ENCODE measurements at regions not wholly inside any gene's neighbourhood (a gene's known extent, or its start where the extent isn't known, plus 50 kb on each side); places are given as distances from the start of the nearest gene placed in this dataset.

- H3K9me3 ChIP-seq (ENCODE audit: control insufficient read depth, insufficient read depth, low read length) = no peaks in the 10 kb centered on the region
- H3K36me3 ChIP-seq (ENCODE audit: control insufficient read depth, insufficient read depth, low read length) = no peaks in the 10 kb centered on the region
- no peak overlapping the region for H3K9ac ChIP-seq (ENCODE audit: low read depth, low read length)
- peaks cover 8% of the 10 kb centered on the region for H3K4me1 ChIP-seq (ENCODE audit: control insufficient read depth, insufficient read depth, low read length)
- no peak overlapping the region for H3K4me3 ChIP-seq (ENCODE audit: low read depth, low read length)
- no peaks in the 10 kb centered on the region for H3K27me3 ChIP-seq (ENCODE audit: control insufficient read depth, insufficient read depth, low read length)
Observed at GRCh38 chrX:74251006-74251930, 52.7 kb upstream of the ZCCHC13 start.

- Histone ChIP-seq H3K9ac (ENCODE audit: low read depth, low read length) (no peak overlapping the region), H3K9me3 (ENCODE audit: control insufficient read depth, insufficient read depth, low read length) (no peaks in the 10 kb centered on the region), H3K27me3 (ENCODE audit: control insufficient read depth, insufficient read depth, low read length) (no peaks in the 10 kb centered on the region), H3K4me1 (ENCODE audit: control insufficient read depth, insufficient read depth, low read length) (peaks cover 8% of the 10 kb centered on the region), H3K4me3 (ENCODE audit: low read depth, low read length) (no peak overlapping the region), H3K36me3 (ENCODE audit: control insufficient read depth, insufficient read depth, low read length) (no peaks in the 10 kb centered on the region)
Observed at GRCh38 chrX:74250574-74250973, 53.4 kb upstream of the ZCCHC13 start.

- Histone ChIP-seq H3K36me3 (ENCODE audit: control insufficient read depth, insufficient read depth, low read length) (no peaks in the 10 kb centered on the region), H3K9me3 (ENCODE audit: control insufficient read depth, insufficient read depth, low read length) (no peaks in the 10 kb centered on the region), H3K4me3 (ENCODE audit: low read depth, low read length) (no peak overlapping the region), H3K27me3 (ENCODE audit: control insufficient read depth, insufficient read depth, low read length) (no peaks in the 10 kb centered on the region), H3K4me1 (ENCODE audit: control insufficient read depth, insufficient read depth, low read length) (peaks cover 8% of the 10 kb centered on the region), H3K9ac (ENCODE audit: low read depth, low read length) (no peak overlapping the region)
Observed at GRCh38 chrX:74249963-74250362, 54.0 kb upstream of the ZCCHC13 start.

DNA sequence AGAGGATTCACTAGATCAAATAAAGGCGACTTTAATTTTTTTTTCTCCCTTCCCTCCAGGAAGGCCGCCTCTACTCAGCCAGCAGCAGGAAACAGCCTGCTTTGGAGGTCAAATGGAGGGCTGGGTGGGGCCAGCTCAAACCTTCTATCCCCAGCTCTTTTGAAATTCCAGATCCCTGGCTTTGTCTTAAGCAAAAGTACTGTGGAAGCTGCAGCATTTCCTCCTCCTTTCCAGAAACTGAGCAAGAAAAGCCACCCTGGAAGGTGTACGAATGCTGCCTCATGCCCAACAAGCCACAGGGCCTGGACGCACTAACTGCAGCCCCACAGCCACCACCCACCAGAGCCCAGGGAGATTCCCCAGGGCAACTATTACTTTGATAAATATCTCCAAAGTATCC, 55.1 kb upstream of the ZCCHC13 start:
- H3K36me3 ChIP-seq (ENCODE audit: control insufficient read depth, insufficient read depth, low read length) = no peaks in the 10 kb centered on the region
- no peaks in the 10 kb centered on the region for H3K9me3 ChIP-seq (ENCODE audit: control insufficient read depth, insufficient read depth, low read length)
- no peak overlapping the region for H3K9ac ChIP-seq (ENCODE audit: low read depth, low read length)
- no peak overlapping the region for H3K4me3 ChIP-seq (ENCODE audit: low read depth, low read length)
- H3K27me3 ChIP-seq (ENCODE audit: control insufficient read depth, insufficient read depth, low read length) = no peaks in the 10 kb centered on the region
- H3K4me1 ChIP-seq (ENCODE audit: control insufficient read depth, insufficient read depth, low read length) = peaks cover 2% of the 10 kb centered on the region

GRCh38 chrX:74246524-74246923, 57.5 kb upstream of the ZCCHC13 start:
- H3K27me3 ChIP-seq (ENCODE audit: control insufficient read depth, insufficient read depth, low read length) = no peaks in the 10 kb centered on the region
- no peaks in the 10 kb centered on the region for H3K36me3 ChIP-seq (ENCODE audit: control insufficient read depth, insufficient read depth, low read length)

DNA sequence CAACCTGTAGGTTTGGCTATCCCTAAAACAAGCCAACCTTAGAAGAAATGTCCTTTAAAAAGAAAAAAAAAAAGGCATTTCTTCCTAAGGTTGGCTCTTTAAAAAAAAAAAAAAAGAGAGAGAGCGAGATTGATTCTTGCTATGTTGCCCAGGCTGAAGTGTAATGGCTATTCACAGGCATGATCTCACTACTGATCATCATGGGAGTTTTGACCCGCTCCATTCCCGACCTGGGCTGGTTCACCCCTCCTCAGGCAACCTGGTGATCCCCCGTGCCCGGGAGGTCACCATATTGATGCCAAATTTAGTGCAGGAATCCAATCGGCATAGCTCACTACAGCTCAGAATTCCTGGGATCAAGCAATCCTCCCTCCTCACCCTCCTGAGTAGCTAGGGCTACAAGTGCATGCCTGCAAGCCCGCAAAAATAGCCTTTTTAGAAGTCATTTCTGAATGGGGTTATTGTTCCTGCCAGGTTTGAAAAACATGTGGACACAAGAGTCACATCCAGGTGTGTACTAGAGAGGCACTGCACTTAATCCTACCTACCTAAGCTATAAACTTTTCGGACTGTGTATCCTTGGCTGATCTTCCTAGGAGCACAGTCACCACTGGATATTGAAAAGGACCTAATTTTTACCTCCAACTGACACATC, 61.4 kb upstream of the ZCCHC13 start:
- H3K27me3 ChIP-seq (ENCODE audit: control insufficient read depth, insufficient read depth, low read length) = no peaks in the 10 kb centered on the region
- H3K36me3 ChIP-seq (ENCODE audit: control insufficient read depth, insufficient read depth, low read length) = no peaks in the 10 kb centered on the region
- no peak overlapping the region for H3K4me3 ChIP-seq (ENCODE audit: low read depth, low read length)
- H3K9ac ChIP-seq (ENCODE audit: low read depth, low read length) = no peak overlapping the region
- no peaks in the 10 kb centered on the region for H3K4me1 ChIP-seq (ENCODE audit: control insufficient read depth, insufficient read depth, low read length)
- H3K9me3 ChIP-seq (ENCODE audit: control insufficient read depth, insufficient read depth, low read length) = no peaks in the 10 kb centered on the region

More at GRCh38 chrX:74246524-74246923, 57.5 kb upstream of the ZCCHC13 start:
- Histone ChIP-seq H3K4me1 (ENCODE audit: control insufficient read depth, insufficient read depth, low read length) (peaks cover 2% of the 10 kb centered on the region), H3K4me3 (ENCODE audit: low read depth, low read length) (no peak overlapping the region), H3K9ac (ENCODE audit: low read depth, low read length) (no peak overlapping the region), H3K9me3 (ENCODE audit: control insufficient read depth, insufficient read depth, low read length) (no peaks in the 10 kb centered on the region)

- Histone ChIP-seq H3K4me1 (ENCODE audit: control insufficient read depth, insufficient read depth, low read length) (no peaks in the 10 kb centered on the region), H3K9me3 (ENCODE audit: control insufficient read depth, insufficient read depth, low read length) (no peaks in the 10 kb centered on the region), H3K9ac (ENCODE audit: low read depth, low read length) (no peak overlapping the region), H3K4me3 (ENCODE audit: low read depth, low read length) (no peak overlapping the region), H3K36me3 (ENCODE audit: control insufficient read depth, insufficient read depth, low read length) (no peaks in the 10 kb centered on the region), H3K27me3 (ENCODE audit: control insufficient read depth, insufficient read depth, low read length) (no peaks in the 10 kb centered on the region)
Observed at GRCh38 chrX:74242050-74242449, 61.9 kb upstream of the ZCCHC13 start.

GRCh38 chrX:74238771-74239170, 65.2 kb upstream of the ZCCHC13 start:
- H3K9me3 ChIP-seq (ENCODE audit: control insufficient read depth, insufficient read depth, low read length) = no peaks in the 10 kb centered on the region
- no peak overlapping the region for H3K4me3 ChIP-seq (ENCODE audit: low read depth, low read length)
- no peaks in the 10 kb centered on the region for H3K27me3 ChIP-seq (ENCODE audit: control insufficient read depth, insufficient read depth, low read length)
- H3K9ac ChIP-seq (ENCODE audit: low read depth, low read length) = no peak overlapping the region
- H3K36me3 ChIP-seq (ENCODE audit: control insufficient read depth, insufficient read depth, low read length) = no peaks in the 10 kb centered on the region
- no peaks in the 10 kb centered on the region for H3K4me1 ChIP-seq (ENCODE audit: control insufficient read depth, insufficient read depth, low read length)

DNA sequence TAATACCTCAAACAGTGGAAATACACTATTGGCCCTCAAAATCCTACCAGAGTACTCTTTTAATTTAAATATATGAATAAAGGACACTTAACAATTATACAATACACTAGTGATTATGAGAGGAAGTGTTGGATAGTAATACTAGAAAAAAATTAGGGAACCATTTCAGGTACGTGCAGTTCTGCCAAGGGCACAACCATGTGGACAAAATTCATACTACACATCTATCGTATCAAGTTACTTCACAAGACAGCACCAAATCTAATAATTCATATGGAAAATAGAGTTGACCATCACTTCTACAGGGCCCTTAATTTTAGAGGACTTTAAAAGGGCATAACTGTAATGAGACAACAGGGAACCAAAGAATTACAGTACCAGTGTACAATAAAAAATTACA, 69.2 kb upstream of the ZCCHC13 start:
- H3K36me3 ChIP-seq (ENCODE audit: control insufficient read depth, insufficient read depth, low read length) = no peaks in the 10 kb centered on the region
- no peaks in the 10 kb centered on the region for H3K9me3 ChIP-seq (ENCODE audit: control insufficient read depth, insufficient read depth, low read length)
- H3K9ac ChIP-seq (ENCODE audit: low read depth, low read length) = no peak overlapping the region
- no peaks in the 10 kb centered on the region for H3K27me3 ChIP-seq (ENCODE audit: control insufficient read depth, insufficient read depth, low read length)
- H3K4me1 ChIP-seq (ENCODE audit: control insufficient read depth, insufficient read depth, low read length) = no peaks in the 10 kb centered on the region
- no peak overlapping the region for H3K4me3 ChIP-seq (ENCODE audit: low read depth, low read length)

DNA sequence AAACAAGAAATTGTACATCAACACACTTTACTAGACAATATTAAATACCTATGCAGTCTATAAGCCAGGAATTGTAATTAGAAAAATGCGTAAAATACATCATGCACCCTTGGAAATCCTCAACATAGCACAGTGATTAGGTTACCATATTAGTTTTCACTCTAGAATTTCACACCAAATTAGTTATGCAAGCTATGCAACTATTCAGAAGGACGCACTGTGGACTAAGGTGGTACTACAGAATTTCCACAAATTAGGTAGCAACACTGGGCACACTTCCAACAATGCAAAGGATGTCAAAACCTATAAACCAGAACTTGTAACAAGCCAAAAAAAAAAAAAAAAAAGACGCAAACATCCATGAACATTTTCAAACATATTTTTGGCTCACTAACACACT, 71.1 kb upstream of the ZCCHC13 start:
- Histone ChIP-seq H3K9me3 (ENCODE audit: control insufficient read depth, insufficient read depth, low read length) (no peaks in the 10 kb centered on the region), H3K27me3 (ENCODE audit: control insufficient read depth, insufficient read depth, low read length) (no peaks in the 10 kb centered on the region), H3K36me3 (ENCODE audit: control insufficient read depth, insufficient read depth, low read length) (no peaks in the 10 kb centered on the region), H3K4me3 (ENCODE audit: low read depth, low read length) (no peak overlapping the region), H3K9ac (ENCODE audit: low read depth, low read length) (no peak overlapping the region), H3K4me1 (ENCODE audit: control insufficient read depth, insufficient read depth, low read length) (no peaks in the 10 kb centered on the region)

GRCh38 chrX:74231625-74232024, 72.4 kb upstream of the ZCCHC13 start:
- Histone ChIP-seq H3K4me3 (ENCODE audit: low read depth, low read length) (no peak overlapping the region), H3K9me3 (ENCODE audit: control insufficient read depth, insufficient read depth, low read length) (no peaks in the 10 kb centered on the region), H3K36me3 (ENCODE audit: control insufficient read depth, insufficient read depth, low read length) (no peaks in the 10 kb centered on the region), H3K9ac (ENCODE audit: low read depth, low read length) (no peak overlapping the region), H3K4me1 (ENCODE audit: control insufficient read depth, insufficient read depth, low read length) (no peaks in the 10 kb centered on the region), H3K27me3 (ENCODE audit: control insufficient read depth, insufficient read depth, low read length) (no peaks in the 10 kb centered on the region)

DNA sequence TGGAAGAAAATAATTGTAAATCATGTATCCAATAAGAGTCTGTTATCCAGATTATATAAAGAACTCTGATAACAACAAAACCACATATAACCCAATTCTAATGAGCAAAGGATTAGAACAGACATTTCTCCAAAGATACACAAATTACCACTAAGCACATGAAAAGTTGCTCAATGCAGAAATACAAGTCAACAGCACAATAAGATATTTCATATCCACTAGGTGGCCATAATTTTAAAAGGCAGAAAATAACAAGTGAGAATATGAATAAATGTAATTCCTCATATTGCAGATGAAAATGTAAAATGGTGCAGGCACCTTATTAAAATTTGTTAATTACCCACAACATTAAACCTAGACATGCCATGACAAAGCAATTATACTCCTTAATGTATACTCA, 73.9 kb upstream of the ZCCHC13 start:
- H3K4me3 ChIP-seq (ENCODE audit: low read depth, low read length) = no peak overlapping the region
- H3K9me3 ChIP-seq (ENCODE audit: control insufficient read depth, insufficient read depth, low read length) = no peaks in the 10 kb centered on the region
- H3K9ac ChIP-seq (ENCODE audit: low read depth, low read length) = no peak overlapping the region
- H3K4me1 ChIP-seq (ENCODE audit: control insufficient read depth, insufficient read depth, low read length) = no peaks in the 10 kb centered on the region
- H3K36me3 ChIP-seq (ENCODE audit: control insufficient read depth, insufficient read depth, low read length) = no peaks in the 10 kb centered on the region
- H3K27me3 ChIP-seq (ENCODE audit: control insufficient read depth, insufficient read depth, low read length) = no peaks in the 10 kb centered on the region
